Heart right ventricle (tissue), 16 donors: ENCODE measurements at regions not wholly inside any gene's neighbourhood (a gene's known extent, or its start where the extent isn't known, plus 50 kb on each side); places are given as distances from the start of the nearest gene placed in this dataset.

Experiments
- ATAC-seq, 8 donors: fragments of 200-7000 bp; cut with Tn5 transposase; one replicate each; pipeline ENCODE4 v1.9.1; 2020; ENCODE audit warnings: mild to moderate bottlenecking in 8 of 8, moderate library complexity in 8 of 8, moderate number of reproducible peaks in 1 of 8
- DNase-seq, 2 donors: peaks; one replicate each; pipeline ENCODE4 v3.0.0-alpha.2; 2020
- H3K27ac ChIP-seq, 10 donors: fragments of 200-600 bp; sonication (generic) in 2 of 10; one replicate each; pipeline versions ENCODE4 v1.5.0 to v1.8.0; 2020 to 2022; ENCODE audit warnings: mild to moderate bottlenecking in 3 of 10
- H3K27me3 ChIP-seq, 7 donors: fragments of 200-600 bp; one replicate each; pipeline ENCODE4 v1.8.0; 2021 to 2022; ENCODE audit warnings: mild to moderate bottlenecking in 2 of 7
- H3K36me3 ChIP-seq, 9 donors: fragments of 200-600 bp; sonication (generic) in 1 of 9; one replicate each; pipeline versions ENCODE4 v1.5.0 to v1.8.0; 2020 to 2022; ENCODE audit warnings: mild to moderate bottlenecking in 2 of 9
- H3K4me1 ChIP-seq, 9 donors: fragments of 200-600 bp; sonication (generic) in 1 of 9; one replicate each; pipeline versions ENCODE4 v1.5.0 to v1.8.0; 2020 to 2022; ENCODE audit warnings: mild to moderate bottlenecking in 4 of 9
- H3K4me3 ChIP-seq, 10 donors: fragments of 200-600 bp; sonication (generic) in 2 of 10; one replicate each; pipeline versions ENCODE4 v1.5.0 to v1.8.0; 2020 to 2022; ENCODE audit warnings: mild to moderate bottlenecking in 7 of 10, moderate library complexity in 2 of 10
- H3K9me3 ChIP-seq, 11 donors: fragments of 200-600 bp in 10 of 11; sonication (generic) in 2 of 11; one replicate each; pipeline versions ENCODE4 v1.5.0 to v1.8.0; 2013 to 2022; ENCODE audit warnings: mild to moderate bottlenecking in 2 of 11, control low read depth in 1 of 11, moderate library complexity in 1 of 11
- CTCF ChIP-seq, 9 donors: fragments of 200-600 bp; sonication (generic) in 2 of 9; IDR thresholded peaks; one replicate each; pipeline versions ENCODE4 v1.5.0 to v1.8.0; 2021 to 2022; ENCODE audit warnings: antibody characterized with exemption in 9 of 9, mild to moderate bottlenecking in 5 of 9, moderate library complexity in 1 of 9
- WGBS, 2 donors: extraction: QIAGEN DNeasy Blood & Tissue Kit; methylation state at CpG; one replicate each; pipeline ENCODE4 v1.1.7; 2013; ENCODE audit warnings: inconsistent platforms in 1 of 2; 5-methylcytosine and 5-hydroxymethylcytosine counted together
- intact Hi-C, 10 donors: fragments of 100-400 bp; cut with DNase I; formaldehyde crosslinking; loops; one replicate each; pipeline versions ENCODE4 v1.11.1 to v1.14.2; 2022
- donor health status: Arrhythmogenic right ventricular cardiomyopathy.
- donor health status: ischemic (EF 13 %, LVEDD 7.1; RV severe dilation, severe dysfunction).
- donor health status: healthy with polysubstance abuse.
- donor health status: DM: no; HTN: yes; CAD: no.
- donor health status: DM: no; HTN: no; CAD: no.
- donor health status: ischemic (EF 25% LVEDD 6.9; RV normal size, moderate dysfunction).
- donor health status: ischemic (EF 25% LVEDD 5.7; RV mildly dilated, moderate dysfunction).
- donor health status: healthy.
- donor health status: DM: yes; HTN: yes; CAD: no.
- donor health status: Ischemic cardiomyopathy.
- donor health status: ischemic (EF 35%, LVEDD 5.7; RV mildly dilated, moderate dysfunction).
- donor health status: nonischemic (EF 11% LVEDD 7.7; RV severe dilation, severe dysfunction).
- donor health status: DM: yes; HTN: yes; CAD: no.
- donor health status: PGD.
- donor health status: ischemic (EF 29% LVEDD 5.4; RV normal size, mild dysfunction).
- donor health status: nonischemic (EF 23%, LVEDD 6.1; RV moderate dilation, normal function).

- H3K4me3 ChIP-seq, result no peak overlapping the region
- peaks cover 0 to 7% (median 0%) of the 10 kb centered on the region in 11 donors for H3K9me3 ChIP-seq
- WGBS, 2 donors, result 52 to 55% methylated on average over 3 of the region's 3 CpGs
- intact Hi-C loops, result no loop called here
- peaks cover 0 to 35% (median 10%) of the 10 kb centered on the region in 9 donors for H3K4me1 ChIP-seq
- ATAC-seq (peak in 7 of 8 donors; percentile 63 to 84 (median 83)), DNase-seq (peak; percentile 10 to 40)
- no peak for TF ChIP-seq CTCF (IDR thresholded peaks at IDR 0.05)
- H3K27ac ChIP-seq, result peak overlapping the region in 7 of 10 donors; percentile 17 to 65 (median 39)
- peaks cover 0 to 14% (median 0%) of the 10 kb centered on the region in 9 donors for H3K36me3 ChIP-seq
- H3K27me3 ChIP-seq, result no peaks in the 10 kb centered on the region
Observed at GRCh38 chr17:63274146-63274545, 172.0 kb downstream of the CYB561 start.

- peak overlapping the region in 7 of 10 donors; percentile 17 to 65 (median 44) for H3K27ac ChIP-seq
Observed at GRCh38 chr17:63275318-63275970, 170.7 kb downstream of the CYB561 start.

DNA sequence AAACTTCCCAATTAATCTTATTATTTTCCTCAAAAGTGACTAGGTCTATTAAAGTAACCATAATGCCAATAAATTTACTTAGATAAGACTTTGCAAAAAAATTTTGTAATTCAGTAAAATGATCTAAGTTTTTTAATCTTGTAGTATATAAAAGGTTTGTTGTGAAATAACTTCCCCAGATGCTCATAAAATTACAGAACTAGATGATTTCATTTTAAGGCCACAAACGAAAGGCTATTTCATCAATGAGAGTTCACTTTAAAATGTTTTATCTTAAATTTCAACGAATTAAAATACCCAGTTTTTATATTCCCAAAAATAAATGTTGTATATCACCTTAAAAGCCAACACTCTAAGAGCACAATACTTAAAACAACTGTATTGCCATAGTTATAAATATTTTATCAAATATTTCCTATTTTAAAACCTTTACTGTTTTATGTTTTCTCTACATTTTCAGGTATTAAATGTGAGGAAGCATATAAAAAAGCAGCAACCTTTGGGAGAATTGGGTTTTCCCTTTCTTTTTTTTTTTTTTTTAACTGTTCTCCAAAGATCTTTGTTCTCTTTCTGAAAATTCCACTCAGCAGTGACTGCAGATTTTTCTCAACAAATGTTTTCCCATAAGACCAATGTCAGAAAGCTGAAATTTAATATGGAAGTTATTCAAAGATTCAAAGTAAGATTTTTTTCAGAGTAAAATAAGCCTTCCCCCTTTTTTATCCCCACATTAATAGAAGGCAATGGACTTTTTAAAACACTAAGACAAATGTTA, 169.9 kb downstream of the CYB561 start:
- WGBS, 2 donors, result 70 to 71% methylated on average over 2 of the region's 2 CpGs
- Histone ChIP-seq H3K4me1 (peaks cover 0 to 41% (median 10%) of the 10 kb centered on the region in 9 donors), H3K9me3 (peaks cover 0 to 7% (median 0%) of the 10 kb centered on the region in 11 donors), H3K27ac (peak overlapping the region in 5 of 10 donors; percentile 17 to 44 (median 35)), H3K36me3 (no peaks in the 10 kb centered on the region), H3K27me3 (no peaks in the 10 kb centered on the region), H3K4me3 (no peak overlapping the region)
- no peak for ATAC-seq
- TF ChIP-seq CTCF (IDR thresholded peaks at IDR 0.05), result no peak
- DNase-seq, result no peak
- intact Hi-C loops, result no loop called here

More at GRCh38 chr17:63275318-63275970, 170.7 kb downstream of the CYB561 start:
- Histone ChIP-seq H3K4me1 (peaks cover 0 to 41% (median 10%) of the 10 kb centered on the region in 9 donors), H3K4me3 (no peak overlapping the region), H3K27me3 (no peaks in the 10 kb centered on the region), H3K9me3 (peaks cover 0 to 7% (median 0%) of the 10 kb centered on the region in 11 donors), H3K36me3 (peaks cover 0 to 5% (median 0%) of the 10 kb centered on the region in 9 donors)
- no peak for DNase-seq
- ATAC-seq, result peak in 7 of 8 donors; percentile 39 to 88 (median 60)
- WGBS, 2 donors, result 69 to 72% methylated on average over 1 of the region's 1 CpG
- intact Hi-C loops, result no loop called here
- no peak for TF ChIP-seq CTCF (IDR thresholded peaks at IDR 0.05)

DNA sequence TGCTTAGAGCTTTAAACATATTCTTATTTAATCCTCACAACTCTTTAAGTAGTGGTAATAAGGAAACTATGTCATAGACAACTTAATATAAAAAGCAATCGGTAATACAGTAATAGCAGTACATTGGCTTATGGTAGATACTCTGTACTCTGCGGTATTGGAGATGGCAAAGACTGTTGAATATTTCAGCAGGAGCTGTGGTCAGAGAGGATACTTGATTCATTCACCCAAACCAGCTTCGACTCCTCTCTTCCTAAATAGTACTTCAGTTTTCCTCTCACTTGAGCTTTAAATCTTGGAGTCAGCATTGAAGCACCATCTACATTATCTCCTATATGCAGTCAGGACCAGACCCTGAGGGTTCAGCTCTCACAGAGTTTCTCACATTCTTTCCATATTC, 169.3 kb downstream of the CYB561 start:
- Histone ChIP-seq H3K27me3 (no peaks in the 10 kb centered on the region), H3K4me3 (no peak overlapping the region), H3K4me1 (peaks cover 0 to 41% (median 10%) of the 10 kb centered on the region in 9 donors), H3K36me3 (no peaks in the 10 kb centered on the region), H3K27ac (peak overlapping the region in 4 of 10 donors; percentile 28 to 40 (median 36)), H3K9me3 (peaks cover 0 to 7% (median 0%) of the 10 kb centered on the region in 11 donors)
- WGBS, 2 donors, result 87% methylated on average over 3 of the region's 3 CpGs
- no peak for TF ChIP-seq CTCF (IDR thresholded peaks at IDR 0.05)
- DNase-seq (no peak), ATAC-seq (no peak)
- intact Hi-C loops, result no loop called here
